ENCODE measurements at regions not wholly inside any gene's neighbourhood (a gene's known extent, or its start where the extent isn't known, plus 50 kb on each side); places are given as distances from the start of the nearest gene placed in this dataset.

- no peak for DNase-seq
- Mint-ChIP-seq H3K36me3 (no peaks in the 10 kb centered on the region), H3K4me1 (no peaks in the 10 kb centered on the region), H3K27ac (no peak overlapping the region), H3K9me3 (peaks cover 0 to 2% (median 0%) of the 10 kb centered on the region in 6 donors), H3K27me3 (ENCODE audit: low read depth in 3 of 3) (peaks cover 0 to 7% (median 6%) of the 10 kb centered on the region in 3 donors), H3K4me3 (no peak overlapping the region)
Observed at GRCh38 chr4:186342582-186342981, 76.6 kb downstream of the F11 start.

- Mint-ChIP-seq H3K27ac (no peak overlapping the region), H3K4me1 (no peaks in the 10 kb centered on the region), H3K36me3 (no peaks in the 10 kb centered on the region), H3K9me3 (peaks cover 0 to 2% (median 0%) of the 10 kb centered on the region in 6 donors), H3K27me3 (ENCODE audit: low read depth in 3 of 3) (peaks cover 0 to 7% (median 6%) of the 10 kb centered on the region in 3 donors), H3K4me3 (no peak overlapping the region)
- no peak for DNase-seq
Observed at GRCh38 chr4:186341655-186342054, 75.7 kb downstream of the F11 start.
